Gastroesophageal sphincter (tissue), 3 donors: ENCODE measurements at regions not wholly inside any gene's neighbourhood (a gene's known extent, or its start where the extent isn't known, plus 50 kb on each side); places are given as distances from the start of the nearest gene placed in this dataset.

Experiments
- EP300 ChIP-seq: sonication (generic); formaldehyde crosslinking; IDR thresholded peaks from one replicate; pipeline ENCODE4 v1.6.1; 2017; ENCODE audit warnings: antibody characterized with exemption, mild to moderate bottlenecking
- POLR2A ChIP-seq, 2 donors: fragments of 450-650 bp; IDR thresholded peaks; one replicate each; pipeline ENCODE4 v1.6.1; 2017; ENCODE audit warnings: antibody characterized with exemption in 2 of 2, mild to moderate bottlenecking in 2 of 2, moderate library complexity in 1 of 2
- POLR2AphosphoS5 ChIP-seq: sonication (generic); formaldehyde crosslinking; IDR thresholded peaks from one replicate; pipeline ENCODE4 v1.6.1; 2017; ENCODE audit warnings: antibody characterized with exemption
- TF ChIP-seq, protein P1 (sequence below), 4 experiments: fragments of 200-600 bp in 2 of 4; fragments of 450-650 bp in 2 of 4; sonication (generic) in 1 of 4; IDR thresholded peaks; one replicate each; pipeline ENCODE4 v1.5.1; 2017 to 2019; ENCODE audit warnings: antibody characterized with exemption in 4 of 4, mild to moderate bottlenecking in 2 of 4, moderate library complexity in 2 of 4

- TF ChIP-seq POLR2A (IDR thresholded peaks at IDR 0.05) (no peak), POLR2AphosphoS5 (no peak), EP300 (no peak)
- TF ChIP-seq, protein P1, sequence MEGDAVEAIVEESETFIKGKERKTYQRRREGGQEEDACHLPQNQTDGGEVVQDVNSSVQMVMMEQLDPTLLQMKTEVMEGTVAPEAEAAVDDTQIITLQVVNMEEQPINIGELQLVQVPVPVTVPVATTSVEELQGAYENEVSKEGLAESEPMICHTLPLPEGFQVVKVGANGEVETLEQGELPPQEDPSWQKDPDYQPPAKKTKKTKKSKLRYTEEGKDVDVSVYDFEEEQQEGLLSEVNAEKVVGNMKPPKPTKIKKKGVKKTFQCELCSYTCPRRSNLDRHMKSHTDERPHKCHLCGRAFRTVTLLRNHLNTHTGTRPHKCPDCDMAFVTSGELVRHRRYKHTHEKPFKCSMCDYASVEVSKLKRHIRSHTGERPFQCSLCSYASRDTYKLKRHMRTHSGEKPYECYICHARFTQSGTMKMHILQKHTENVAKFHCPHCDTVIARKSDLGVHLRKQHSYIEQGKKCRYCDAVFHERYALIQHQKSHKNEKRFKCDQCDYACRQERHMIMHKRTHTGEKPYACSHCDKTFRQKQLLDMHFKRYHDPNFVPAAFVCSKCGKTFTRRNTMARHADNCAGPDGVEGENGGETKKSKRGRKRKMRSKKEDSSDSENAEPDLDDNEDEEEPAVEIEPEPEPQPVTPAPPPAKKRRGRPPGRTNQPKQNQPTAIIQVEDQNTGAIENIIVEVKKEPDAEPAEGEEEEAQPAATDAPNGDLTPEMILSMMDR (IDR thresholded peaks at IDR 0.05), result no peak
Measured at GRCh38 chr3:110851736-110852135, 219.9 kb upstream of the NECTIN3 start.
